T-helper 17 cell (primary cell): ENCODE measurements at regions not wholly inside any gene's neighbourhood (a gene's known extent, or its start where the extent isn't known, plus 50 kb on each side); places are given as distances from the start of the nearest gene placed in this dataset.
"Not testable (repeated sequence)": the region's sequence is repeated elsewhere in the genome, so short reads cannot be mapped to it uniquely, and the experiment has no call there.

ENCODE experiments used
- ATAC-seq: fragments of 150-1000 bp; cut with Tn5 transposase; 2 replicates; pipeline ENCODE4 v1.10.0; 2021; ENCODE audit warnings: mild to moderate bottlenecking, moderate library complexity
- DNase-seq, 3 donors: peaks; one replicate each; pipeline versions ENCODE4 v3.0.0 to v3.0.0-alpha.2; 2020 to 2021
- H3K9me3 ChIP-seq: one replicate; pipeline ENCODE4 v1.7.0; 2013; ENCODE audit warnings: low read length, mild to moderate bottlenecking; ENCODE audit not compliant: control insufficient read depth, poor library complexity, severe bottlenecking
- H3K27ac Mint-ChIP-seq: one replicate; pipeline ENCODE4 v1.8.0; 2022; ENCODE audit warnings: mild to moderate bottlenecking, moderate library complexity, mixed read lengths
- H3K27me3 Mint-ChIP-seq: one replicate; pipeline ENCODE4 v1.8.0; 2022; ENCODE audit warnings: mixed read lengths
- H3K36me3 Mint-ChIP-seq: one replicate; pipeline ENCODE4 v1.8.0; 2022; ENCODE audit warnings: low read depth, mixed read lengths
- H3K4me1 Mint-ChIP-seq: one replicate; pipeline ENCODE4 v1.8.0; 2022; ENCODE audit warnings: mild to moderate bottlenecking, mixed read lengths
- H3K4me3 Mint-ChIP-seq: one replicate; pipeline ENCODE4 v1.8.0; 2022; ENCODE audit warnings: mild to moderate bottlenecking, moderate library complexity, mixed read lengths

DNA sequence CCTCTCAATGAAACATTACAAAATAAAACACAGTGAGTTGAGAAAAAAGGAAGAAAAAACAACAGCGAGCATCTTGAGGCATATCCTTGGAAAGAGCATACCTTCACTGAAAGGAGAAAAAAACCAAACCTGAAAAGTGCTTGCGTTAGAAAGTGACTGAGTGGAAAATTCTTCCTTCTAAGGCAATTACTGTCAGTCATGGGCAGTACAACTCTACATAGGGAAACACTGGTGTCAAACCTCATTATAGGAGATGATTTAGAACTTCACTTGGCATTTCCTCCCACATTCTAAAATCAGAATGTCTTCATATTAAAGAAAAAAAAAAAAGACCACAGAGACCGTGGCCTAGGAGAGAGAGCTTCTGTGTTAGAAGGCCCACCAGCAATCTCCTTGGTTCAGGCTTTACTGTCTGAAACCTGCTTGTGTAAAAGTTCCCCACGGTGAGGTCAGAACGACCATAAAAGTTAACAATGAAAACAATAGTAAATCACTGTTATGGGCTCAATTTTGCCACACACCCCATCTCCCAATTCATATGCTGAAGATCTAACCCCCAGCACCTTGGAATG is 91.1 kb upstream of the CRY1 start:
- no peaks in the 10 kb centered on the region for H3K36me3 Mint-ChIP-seq
- H3K27me3 Mint-ChIP-seq: peaks cover 20% of the 10 kb centered on the region
- H3K4me3 Mint-ChIP-seq: no peak overlapping the region
- DNase-seq (no peak), ATAC-seq (no peak)
- no peak overlapping the region for H3K27ac Mint-ChIP-seq
- no peaks in the 10 kb centered on the region for H3K9me3 ChIP-seq
- no peaks in the 10 kb centered on the region for H3K4me1 Mint-ChIP-seq

DNA sequence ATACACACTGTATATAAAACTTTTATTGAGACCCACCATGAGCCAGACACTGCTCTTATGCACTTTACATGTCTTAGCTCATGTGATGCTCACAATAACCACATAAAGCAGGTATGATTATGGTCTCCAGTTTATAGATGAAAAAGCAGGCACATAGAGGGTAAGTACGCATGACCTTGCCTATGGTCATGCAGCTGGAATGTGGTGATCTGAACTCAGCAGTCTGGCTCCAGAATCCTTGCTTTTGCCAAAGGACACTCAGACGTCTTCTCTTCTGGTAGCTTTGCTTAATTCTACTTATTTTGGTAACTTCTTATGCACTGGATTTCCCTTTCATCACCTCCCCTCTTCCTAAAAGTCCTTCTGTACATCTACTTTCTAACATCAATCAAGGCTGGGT is 103.3 kb upstream of the CRY1 start:
- no peaks in the 10 kb centered on the region for H3K9me3 ChIP-seq
- Mint-ChIP-seq H3K4me1 (no peaks in the 10 kb centered on the region), H3K27me3 (peaks cover 22% of the 10 kb centered on the region), H3K36me3 (peaks cover 2% of the 10 kb centered on the region), H3K4me3 (no peak overlapping the region), H3K27ac (no peak overlapping the region)
- ATAC-seq (no peak), DNase-seq (no peak)

DNA sequence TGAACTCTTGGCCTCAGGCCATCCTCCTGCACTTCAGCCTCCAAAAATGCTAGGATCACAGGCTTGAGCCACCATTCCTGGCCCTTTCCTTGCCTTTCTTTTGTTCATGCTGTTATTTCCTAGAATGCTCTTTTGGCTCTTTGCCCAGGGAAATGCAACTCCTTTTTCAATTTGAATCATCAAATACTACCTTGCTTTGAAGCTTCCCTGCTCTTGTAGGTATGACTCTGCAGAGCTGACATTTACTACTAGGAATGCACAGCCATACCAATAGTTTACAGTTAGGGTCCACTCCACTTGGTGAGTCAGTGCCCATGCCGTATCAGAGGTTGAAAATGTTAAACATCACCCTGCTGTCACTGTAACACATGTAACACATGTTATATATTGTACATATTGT is 107.0 kb upstream of the CRY1 start:
- Mint-ChIP-seq H3K36me3 (peaks cover 2% of the 10 kb centered on the region), H3K4me3 (no peak overlapping the region), H3K27me3 (peaks cover 17% of the 10 kb centered on the region), H3K4me1 (no peaks in the 10 kb centered on the region), H3K27ac (no peak overlapping the region)
- DNase-seq (no peak), ATAC-seq (no peak)
- no peaks in the 10 kb centered on the region for H3K9me3 ChIP-seq

DNA sequence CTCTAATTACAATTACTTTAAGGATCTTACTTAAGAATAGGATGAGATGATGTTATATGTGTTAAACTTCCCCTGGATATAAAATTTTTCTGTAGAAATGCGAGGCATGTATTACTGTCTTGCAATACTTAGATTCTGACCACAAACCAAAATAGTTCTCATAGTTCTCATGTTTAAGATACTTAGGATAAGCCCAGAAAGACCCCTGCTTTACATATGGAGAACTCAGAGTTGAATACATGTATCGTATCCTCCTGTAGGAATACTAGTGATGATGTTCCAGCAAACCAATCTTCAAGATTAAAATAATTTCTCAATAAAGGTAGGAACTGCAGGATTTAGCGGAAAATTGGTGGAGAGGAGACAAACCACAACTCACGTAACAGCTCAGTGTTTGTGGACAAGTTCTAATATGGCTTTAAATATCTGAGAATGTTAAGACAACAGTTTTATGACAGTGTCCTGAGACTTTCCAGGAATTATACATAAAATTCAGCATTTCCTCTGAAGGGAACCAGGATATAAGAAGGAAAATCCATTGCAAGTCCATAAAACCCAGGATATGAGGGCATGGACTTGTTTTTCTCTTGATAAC is 114.7 kb upstream of the CRY1 start:
- ATAC-seq (no peak), DNase-seq (no peak)
- no peak overlapping the region for H3K27ac Mint-ChIP-seq
- H3K9me3 ChIP-seq: no peaks in the 10 kb centered on the region
- H3K27me3 Mint-ChIP-seq: peaks cover 14% of the 10 kb centered on the region
- no peaks in the 10 kb centered on the region for H3K4me1 Mint-ChIP-seq
- H3K36me3 Mint-ChIP-seq: peaks cover 3% of the 10 kb centered on the region
- no peak overlapping the region for H3K4me3 Mint-ChIP-seq

DNA sequence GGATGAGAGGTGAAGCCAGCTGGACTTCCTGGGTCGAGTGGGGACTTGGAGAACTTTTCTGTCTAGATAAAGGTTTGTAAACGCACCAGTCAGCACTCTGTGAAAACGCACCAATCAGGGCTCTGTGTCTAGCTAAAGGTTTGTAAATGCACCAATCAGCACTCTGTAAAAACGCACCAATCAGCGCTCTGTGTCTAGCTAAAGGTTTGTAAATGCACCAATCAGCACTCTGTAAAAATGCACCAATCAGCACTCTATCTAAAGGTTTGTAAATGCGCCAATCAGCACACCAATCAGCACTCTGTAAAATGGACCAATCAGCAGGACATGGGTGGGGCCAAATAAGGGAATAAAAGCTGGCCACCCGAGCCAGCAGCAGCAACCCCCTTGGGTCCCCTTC is 116.4 kb upstream of the CRY1 start:
- not testable (repeated sequence) for H3K4me3 Mint-ChIP-seq, H3K9me3 ChIP-seq, H3K4me1 Mint-ChIP-seq, H3K27ac Mint-ChIP-seq, ATAC-seq, DNase-seq, H3K36me3 Mint-ChIP-seq
- peaks cover 14% of the 10 kb centered on the region for H3K27me3 Mint-ChIP-seq

DNA sequence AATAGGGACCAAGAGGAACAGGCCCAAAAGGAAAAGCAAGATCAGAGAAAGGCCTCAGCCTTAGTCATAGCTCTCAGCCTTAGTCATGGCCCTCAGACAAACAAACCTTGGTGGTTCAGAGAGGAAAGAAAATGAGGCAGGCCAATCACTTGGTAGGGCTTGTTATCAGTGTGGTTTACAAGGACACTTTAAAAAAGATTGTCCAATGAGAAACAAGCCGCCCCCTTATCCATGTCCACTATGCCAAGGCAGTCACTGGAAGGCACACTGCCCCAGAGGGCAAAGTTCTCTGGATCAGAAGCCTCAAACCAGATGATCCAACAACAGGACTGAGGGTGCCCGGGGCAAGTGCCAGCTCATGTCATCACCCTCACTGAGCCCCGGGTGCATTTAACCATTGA is 121.0 kb upstream of the CRY1 start:
- not testable (repeated sequence) for DNase-seq, ATAC-seq, H3K9me3 ChIP-seq, H3K27ac Mint-ChIP-seq, H3K4me3 Mint-ChIP-seq, H3K36me3 Mint-ChIP-seq, H3K4me1 Mint-ChIP-seq
- peaks cover 16% of the 10 kb centered on the region for H3K27me3 Mint-ChIP-seq

DNA sequence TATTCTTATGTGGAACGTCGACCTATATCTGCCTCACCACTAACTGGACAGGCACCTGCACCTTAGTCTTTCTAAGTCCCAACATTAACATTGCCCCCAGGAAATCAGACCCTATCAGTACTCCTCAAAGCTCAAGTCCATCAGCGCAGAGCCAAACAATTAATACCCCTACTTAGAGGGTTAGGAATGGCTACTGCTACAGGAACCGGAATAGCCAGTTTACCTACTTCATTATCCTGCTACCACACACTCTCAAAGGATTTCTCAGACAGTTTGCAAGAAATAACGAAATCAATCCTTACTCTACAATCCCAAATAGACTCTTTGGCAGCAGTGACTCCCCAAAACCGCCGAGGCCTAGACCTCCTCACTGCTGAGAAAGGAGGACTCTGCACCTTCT is 123.1 kb upstream of the CRY1 start:
- not testable (repeated sequence) for DNase-seq, ATAC-seq, H3K9me3 ChIP-seq, H3K4me3 Mint-ChIP-seq, H3K27ac Mint-ChIP-seq, H3K36me3 Mint-ChIP-seq, H3K4me1 Mint-ChIP-seq
- peaks cover 26% of the 10 kb centered on the region for H3K27me3 Mint-ChIP-seq

DNA sequence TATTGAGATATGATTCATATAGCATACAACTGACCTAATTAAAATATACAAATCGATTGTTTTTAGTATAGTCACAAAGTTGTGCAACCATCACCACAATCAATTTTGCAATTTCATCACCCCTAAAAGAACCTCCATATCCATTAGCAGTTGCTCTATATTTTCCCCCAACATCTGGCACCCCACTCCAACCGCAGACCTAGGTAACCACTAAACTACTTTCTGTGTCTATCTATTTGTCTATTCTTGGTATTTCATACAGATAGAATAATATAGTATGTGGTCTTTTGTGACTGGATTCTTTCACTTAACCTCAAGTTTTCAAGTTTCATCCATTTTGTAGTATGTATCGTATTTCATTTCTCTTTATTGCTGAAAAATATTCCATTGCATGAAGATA is 126.0 kb upstream of the CRY1 start:
- no peak for ATAC-seq
- Mint-ChIP-seq H3K4me3 (no peak overlapping the region), H3K36me3 (peaks cover 2% of the 10 kb centered on the region), H3K4me1 (peaks cover 2% of the 10 kb centered on the region), H3K27ac (no peak overlapping the region), H3K27me3 (peaks cover 51% of the 10 kb centered on the region)
- no peak for DNase-seq
- no peaks in the 10 kb centered on the region for H3K9me3 ChIP-seq

DNA sequence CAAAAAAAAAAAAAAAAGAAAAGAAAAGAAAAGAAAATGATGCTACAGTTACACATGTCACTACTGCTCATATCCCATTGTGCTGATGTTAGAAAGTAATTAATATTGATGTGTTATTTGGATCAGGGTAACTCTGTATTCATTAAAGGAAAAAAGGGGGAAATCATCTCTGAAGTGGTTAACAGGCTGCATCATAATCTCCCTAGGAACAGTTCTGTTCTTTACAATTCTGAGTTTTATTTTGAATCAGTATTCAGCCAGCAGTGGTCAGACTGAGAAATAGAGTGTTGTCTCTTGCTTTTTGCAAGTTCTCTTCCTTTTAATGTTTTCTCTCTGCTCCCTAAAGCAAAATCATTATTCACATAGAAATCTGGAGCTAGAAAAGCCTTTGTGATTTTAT is 128.6 kb upstream of the CRY1 start:
- H3K9me3 ChIP-seq: no peaks in the 10 kb centered on the region
- Mint-ChIP-seq H3K36me3 (peaks cover 2% of the 10 kb centered on the region), H3K4me3 (no peak overlapping the region), H3K27ac (no peak overlapping the region), H3K27me3 (peaks cover 51% of the 10 kb centered on the region), H3K4me1 (peaks cover 2% of the 10 kb centered on the region)
- no peak for ATAC-seq
- no peak for DNase-seq

DNA sequence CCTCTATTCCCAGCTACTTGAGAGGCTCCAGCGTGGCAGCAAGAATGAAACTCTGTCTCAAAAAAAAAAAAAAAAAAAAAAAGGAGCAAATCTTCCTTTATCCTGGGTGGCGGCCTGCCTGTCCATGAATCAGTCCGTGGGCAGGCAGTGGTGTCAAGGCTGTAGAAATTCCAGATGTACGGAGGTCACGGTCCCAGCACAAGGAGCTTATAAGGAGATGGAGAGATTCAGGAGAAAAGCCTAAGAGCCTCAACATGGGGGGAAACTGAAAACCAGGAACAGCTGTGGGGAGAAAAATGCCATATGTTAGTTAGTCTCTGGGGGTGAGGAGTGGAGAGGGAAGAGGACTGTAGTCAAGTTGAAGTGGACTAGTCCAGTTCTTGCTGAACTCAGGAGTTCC is 130.5 kb upstream of the CRY1 start:
- DNase-seq: no peak
- H3K4me3 Mint-ChIP-seq: no peak overlapping the region
- peaks cover 2% of the 10 kb centered on the region for H3K36me3 Mint-ChIP-seq
- peak overlapping the region; percentile 22 for H3K27ac Mint-ChIP-seq
- no peaks in the 10 kb centered on the region for H3K9me3 ChIP-seq
- H3K27me3 Mint-ChIP-seq: peaks cover 48% of the 10 kb centered on the region
- peaks cover 2% of the 10 kb centered on the region for H3K4me1 Mint-ChIP-seq
- ATAC-seq: no peak

DNA sequence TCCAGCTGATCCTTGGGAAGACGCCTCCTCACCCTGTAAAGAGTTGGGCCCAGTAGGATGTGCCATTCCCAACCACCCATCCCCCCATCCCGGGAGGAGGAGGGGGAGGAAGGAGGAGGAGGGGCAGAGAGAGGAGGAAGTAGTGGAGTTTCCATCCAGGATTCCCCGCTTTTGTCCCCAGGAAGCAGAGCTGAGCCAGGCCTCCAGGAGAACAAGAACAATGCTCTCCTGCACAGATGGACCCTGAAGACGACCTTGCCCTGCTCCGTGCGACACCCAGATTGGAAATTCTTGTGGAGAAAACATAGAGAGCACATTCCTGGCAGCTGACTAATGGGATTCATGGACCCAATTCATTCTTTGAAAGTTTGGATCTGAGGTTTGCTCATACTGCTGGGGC is 132.3 kb upstream of the CRY1 start:
- H3K27ac Mint-ChIP-seq: no peak overlapping the region
- H3K36me3 Mint-ChIP-seq: peaks cover 2% of the 10 kb centered on the region
- H3K27me3 Mint-ChIP-seq: peaks cover 33% of the 10 kb centered on the region
- H3K9me3 ChIP-seq: no peaks in the 10 kb centered on the region
- ATAC-seq (no peak), DNase-seq (no peak)
- H3K4me3 Mint-ChIP-seq: no peak overlapping the region
- H3K4me1 Mint-ChIP-seq: peaks cover 2% of the 10 kb centered on the region

DNA sequence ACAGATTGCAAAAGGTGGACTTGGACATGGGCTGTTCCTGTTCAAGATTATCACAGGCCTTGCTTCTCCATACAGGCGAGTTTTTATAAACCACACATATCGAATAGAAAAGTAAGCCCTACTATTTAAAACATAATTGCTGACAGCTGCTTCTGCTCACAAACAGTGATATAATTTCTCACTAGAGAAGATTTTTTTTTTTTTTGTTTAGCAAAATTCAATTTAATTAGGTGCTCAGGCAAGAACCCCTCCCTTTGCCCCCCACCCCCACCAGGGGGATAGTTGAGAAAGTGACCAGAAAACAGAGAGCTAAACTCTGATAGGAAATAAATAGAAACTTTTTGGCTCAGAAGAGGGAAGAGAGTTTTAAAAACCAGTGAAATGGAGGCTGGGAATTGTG is 132.8 kb upstream of the CRY1 start:
- Mint-ChIP-seq H3K27me3 (peaks cover 28% of the 10 kb centered on the region), H3K27ac (peak overlapping the region; percentile 34), H3K4me1 (peaks cover 2% of the 10 kb centered on the region), H3K36me3 (peaks cover 2% of the 10 kb centered on the region), H3K4me3 (no peak overlapping the region)
- ATAC-seq (no peak), DNase-seq (no peak)
- no peaks in the 10 kb centered on the region for H3K9me3 ChIP-seq

DNA sequence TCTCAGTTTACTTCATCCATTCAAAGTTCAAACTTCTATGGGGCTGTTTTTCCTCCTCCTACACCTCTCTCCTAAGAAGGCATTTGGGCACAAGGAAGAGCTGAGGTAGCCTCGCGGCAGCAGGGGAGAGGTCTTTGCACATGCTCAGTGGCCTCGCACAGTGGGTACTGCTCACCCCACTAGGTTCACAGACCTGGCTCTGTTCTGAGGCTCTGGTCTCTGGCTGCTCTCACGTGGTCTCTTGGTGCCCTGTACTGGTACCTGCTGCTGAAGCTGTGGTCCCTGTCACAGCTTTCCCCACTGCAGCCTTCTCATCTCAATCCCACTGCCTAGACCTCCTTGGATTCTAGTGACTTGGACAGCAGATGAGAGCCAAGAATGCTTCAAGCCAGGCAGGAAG is 134.7 kb upstream of the CRY1 start:
- Mint-ChIP-seq H3K27ac (no peak overlapping the region), H3K36me3 (peaks cover 2% of the 10 kb centered on the region), H3K27me3 (peaks cover 9% of the 10 kb centered on the region), H3K4me3 (no peak overlapping the region), H3K4me1 (no peaks in the 10 kb centered on the region)
- H3K9me3 ChIP-seq: no peaks in the 10 kb centered on the region
- no peak for DNase-seq
- no peak for ATAC-seq

DNA sequence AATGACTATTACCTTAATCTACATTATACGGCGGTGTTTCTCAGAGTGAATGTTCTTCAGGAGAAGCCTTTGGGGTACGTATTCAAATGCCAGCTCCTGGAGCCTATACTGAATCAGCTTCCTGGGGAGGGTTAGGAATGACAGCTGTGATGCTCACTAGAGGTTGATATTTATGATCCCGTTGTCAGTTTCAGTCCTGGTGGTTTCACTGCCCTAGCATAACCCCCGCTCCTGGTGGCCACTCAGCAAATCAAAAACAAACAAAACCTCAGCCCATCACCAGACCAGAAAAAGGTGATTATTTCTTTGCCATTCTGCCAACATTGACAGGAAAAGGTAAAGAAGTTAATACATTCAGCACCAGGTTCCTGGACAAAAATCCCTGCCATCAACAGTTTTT is 136.5 kb upstream of the CRY1 start:
- Mint-ChIP-seq H3K36me3 (no peaks in the 10 kb centered on the region), H3K4me1 (no peaks in the 10 kb centered on the region), H3K4me3 (no peak overlapping the region), H3K27ac (no peak overlapping the region), H3K27me3 (peaks cover 7% of the 10 kb centered on the region)
- ATAC-seq (no peak), DNase-seq (no peak)
- H3K9me3 ChIP-seq: no peaks in the 10 kb centered on the region
